ENCODE measurements at regions not wholly inside any gene's neighbourhood (a gene's known extent, or its start where the extent isn't known, plus 50 kb on each side); places are given as distances from the start of the nearest gene placed in this dataset.

DNA sequence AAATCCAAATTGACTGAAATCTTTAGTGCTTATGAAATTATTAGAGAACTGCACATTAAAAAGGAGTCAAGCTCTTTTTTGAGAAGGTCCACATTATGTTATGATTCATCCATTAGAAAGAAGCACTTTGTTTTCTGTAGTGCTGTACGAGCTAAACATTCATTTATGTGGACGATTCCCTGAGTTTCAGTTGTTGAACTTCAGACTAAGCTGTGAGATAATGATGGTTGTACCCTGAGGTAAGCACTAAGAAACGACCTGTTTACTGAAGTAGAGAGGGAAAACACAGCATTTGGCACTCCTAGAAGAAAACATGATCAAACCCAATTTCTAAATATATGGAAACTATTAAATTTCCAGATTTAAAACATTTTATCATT is 67.3 kb upstream of the ATP2B1 start:
- Histone ChIP-seq H3K79me2 (ENCODE audit: insufficient read depth, low read length) (no peaks in the 10 kb centered on the region), H3K27me3 (ENCODE audit: insufficient read depth, low read length, poor library complexity) (no peaks in the 10 kb centered on the region), H3K4me2 (ENCODE audit: insufficient read depth, low read length) (no peak overlapping the region), H3K9ac (ENCODE audit: low read depth, low read length) (no peak overlapping the region), H3K36me3 (ENCODE audit: insufficient read depth, low read length) (no peaks in the 10 kb centered on the region), H2AFZ (ENCODE audit: low read depth, low read length) (no peak overlapping the region), H4K20me1 (ENCODE audit: insufficient read depth, low read length) (no peaks in the 10 kb centered on the region), H3K4me1 (ENCODE audit: insufficient read depth, low read length) (0 out of 2 replicates have a peak, but pooled peaks cover 4% of the 10 kb centered on the region), H3K9me3 (ENCODE audit: insufficient read depth, low read length, severe bottlenecking) (no peaks in the 10 kb centered on the region), H3K27ac (ENCODE audit: low read length) (no peak overlapping the region), H3K4me3 (ENCODE audit: low read depth in 1 of 2, low read length in 2 of 2) (no peak overlapping the region)
- ATAC-seq (ENCODE audit: insufficient read depth, low read depth) (no peak), DNase-seq (no peak)
- no peak for TF ChIP-seq EZH2 (IDR thresholded peaks at IDR 0.05; ENCODE audit: borderline replicate concordance, low read depth, low read length, severe bottlenecking)
- TF ChIP-seq, protein P1, sequence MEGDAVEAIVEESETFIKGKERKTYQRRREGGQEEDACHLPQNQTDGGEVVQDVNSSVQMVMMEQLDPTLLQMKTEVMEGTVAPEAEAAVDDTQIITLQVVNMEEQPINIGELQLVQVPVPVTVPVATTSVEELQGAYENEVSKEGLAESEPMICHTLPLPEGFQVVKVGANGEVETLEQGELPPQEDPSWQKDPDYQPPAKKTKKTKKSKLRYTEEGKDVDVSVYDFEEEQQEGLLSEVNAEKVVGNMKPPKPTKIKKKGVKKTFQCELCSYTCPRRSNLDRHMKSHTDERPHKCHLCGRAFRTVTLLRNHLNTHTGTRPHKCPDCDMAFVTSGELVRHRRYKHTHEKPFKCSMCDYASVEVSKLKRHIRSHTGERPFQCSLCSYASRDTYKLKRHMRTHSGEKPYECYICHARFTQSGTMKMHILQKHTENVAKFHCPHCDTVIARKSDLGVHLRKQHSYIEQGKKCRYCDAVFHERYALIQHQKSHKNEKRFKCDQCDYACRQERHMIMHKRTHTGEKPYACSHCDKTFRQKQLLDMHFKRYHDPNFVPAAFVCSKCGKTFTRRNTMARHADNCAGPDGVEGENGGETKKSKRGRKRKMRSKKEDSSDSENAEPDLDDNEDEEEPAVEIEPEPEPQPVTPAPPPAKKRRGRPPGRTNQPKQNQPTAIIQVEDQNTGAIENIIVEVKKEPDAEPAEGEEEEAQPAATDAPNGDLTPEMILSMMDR (IDR thresholded peaks at IDR 0.05; ENCODE audit: borderline replicate concordance, extremely low read depth, low read length, poor library complexity, severe bottlenecking), result no peak

GRCh38 chr12:89775063-89775985 is 66.7 kb upstream of the ATP2B1 start:
- Histone ChIP-seq H3K27me3 (ENCODE audit: insufficient read depth, low read length, poor library complexity) (no peaks in the 10 kb centered on the region), H3K4me1 (ENCODE audit: insufficient read depth, low read length) (peaks cover 11% of the 10 kb centered on the region), H2AFZ (ENCODE audit: low read depth, low read length) (no peak overlapping the region), H3K4me3 (ENCODE audit: low read depth in 1 of 2, low read length in 2 of 2) (no peak overlapping the region), H3K36me3 (ENCODE audit: insufficient read depth, low read length) (no peaks in the 10 kb centered on the region), H3K27ac (ENCODE audit: low read length) (no peak overlapping the region), H4K20me1 (ENCODE audit: insufficient read depth, low read length) (no peaks in the 10 kb centered on the region), H3K9ac (ENCODE audit: low read depth, low read length) (no peak overlapping the region), H3K9me3 (ENCODE audit: insufficient read depth, low read length, severe bottlenecking) (no peaks in the 10 kb centered on the region), H3K4me2 (ENCODE audit: insufficient read depth, low read length) (no peak overlapping the region), H3K79me2 (ENCODE audit: insufficient read depth, low read length) (no peaks in the 10 kb centered on the region)
- TF ChIP-seq, protein P1 (IDR thresholded peaks at IDR 0.05; ENCODE audit: borderline replicate concordance, extremely low read depth, low read length, poor library complexity, severe bottlenecking), result no peak
- TF ChIP-seq EZH2 (IDR thresholded peaks at IDR 0.05; ENCODE audit: borderline replicate concordance, low read depth, low read length, severe bottlenecking), result no peak
- DNase-seq, result no peak
- ATAC-seq (ENCODE audit: insufficient read depth, low read depth), result no peak

DNA sequence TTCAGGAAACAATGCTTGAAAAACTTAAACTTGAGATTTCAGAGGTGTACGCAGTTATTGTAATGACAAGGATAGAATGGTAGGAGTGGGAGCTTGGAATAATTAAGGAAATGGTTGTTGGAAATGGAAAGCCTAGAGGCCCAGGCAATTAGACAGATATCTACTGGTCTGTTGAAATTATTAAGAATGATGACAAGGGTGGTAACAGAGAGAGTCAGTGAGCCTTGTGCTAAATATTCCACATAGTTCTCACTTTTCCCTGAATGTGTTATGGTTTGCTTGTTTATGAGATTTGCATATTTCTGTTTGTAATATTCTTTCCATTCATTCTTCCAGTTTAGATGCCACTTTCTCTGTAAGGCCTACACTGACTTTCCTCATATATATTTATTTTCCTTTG is 66.0 kb upstream of the ATP2B1 start:
- Histone ChIP-seq H3K36me3 (ENCODE audit: insufficient read depth, low read length) (no peaks in the 10 kb centered on the region), H3K27me3 (ENCODE audit: insufficient read depth, low read length, poor library complexity) (no peaks in the 10 kb centered on the region), H4K20me1 (ENCODE audit: insufficient read depth, low read length) (no peaks in the 10 kb centered on the region), H3K9ac (ENCODE audit: low read depth, low read length) (no peak overlapping the region), H3K9me3 (ENCODE audit: insufficient read depth, low read length, severe bottlenecking) (no peaks in the 10 kb centered on the region), H3K4me2 (ENCODE audit: insufficient read depth, low read length) (no peak overlapping the region), H3K4me3 (ENCODE audit: low read depth in 1 of 2, low read length in 2 of 2) (no peak overlapping the region), H2AFZ (ENCODE audit: low read depth, low read length) (no peak overlapping the region), H3K79me2 (ENCODE audit: insufficient read depth, low read length) (no peaks in the 10 kb centered on the region), H3K27ac (ENCODE audit: low read length) (no peak overlapping the region), H3K4me1 (ENCODE audit: insufficient read depth, low read length) (peaks cover 17% of the 10 kb centered on the region)
- DNase-seq, result no peak
- no peak for ATAC-seq (ENCODE audit: insufficient read depth, low read depth)
- TF ChIP-seq, protein P1 (IDR thresholded peaks at IDR 0.05; ENCODE audit: borderline replicate concordance, extremely low read depth, low read length, poor library complexity, severe bottlenecking), result no peak
- no peak for TF ChIP-seq EZH2 (IDR thresholded peaks at IDR 0.05; ENCODE audit: borderline replicate concordance, low read depth, low read length, severe bottlenecking)
